ENCODE measurements at regions not wholly inside any gene's neighbourhood (a gene's known extent, or its start where the extent isn't known, plus 50 kb on each side); places are given as distances from the start of the nearest gene placed in this dataset.

DNA sequence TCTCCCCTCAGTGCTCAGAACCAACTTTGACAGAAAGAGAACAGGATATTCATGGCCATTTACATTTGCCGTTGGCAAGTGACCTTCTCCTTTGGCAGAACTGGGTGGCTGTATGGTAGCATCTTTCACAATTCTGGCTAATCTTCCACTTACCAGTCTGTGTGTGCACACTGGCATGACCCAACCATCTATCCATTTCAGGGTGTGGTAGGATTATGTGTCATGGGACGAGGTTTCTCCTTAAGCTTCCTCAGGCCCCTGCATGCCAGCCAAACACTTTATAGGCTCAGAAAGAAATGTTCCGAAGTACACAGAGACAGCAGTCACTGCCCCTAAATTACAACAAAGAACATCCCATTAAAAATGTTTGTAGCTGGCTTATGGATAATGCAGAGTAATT is 497.1 kb downstream of the NFIB start:
- no peak for TF ChIP-seq CTCF (conservative IDR thresholded peaks at IDR 0.05)
- no peak overlapping the region for H3K27ac ChIP-seq

GRCh38 chr9:13814647-13815400 is 499.1 kb downstream of the NFIB start:
- no peak overlapping the region for H3K27ac ChIP-seq
- TF ChIP-seq CTCF (conservative IDR thresholded peaks at IDR 0.05), result no peak

GRCh38 chr9:13811876-13812275 is 502.1 kb downstream of the NFIB start:
- no peak overlapping the region for H3K27ac ChIP-seq
- no peak for TF ChIP-seq CTCF (conservative IDR thresholded peaks at IDR 0.05)

DNA sequence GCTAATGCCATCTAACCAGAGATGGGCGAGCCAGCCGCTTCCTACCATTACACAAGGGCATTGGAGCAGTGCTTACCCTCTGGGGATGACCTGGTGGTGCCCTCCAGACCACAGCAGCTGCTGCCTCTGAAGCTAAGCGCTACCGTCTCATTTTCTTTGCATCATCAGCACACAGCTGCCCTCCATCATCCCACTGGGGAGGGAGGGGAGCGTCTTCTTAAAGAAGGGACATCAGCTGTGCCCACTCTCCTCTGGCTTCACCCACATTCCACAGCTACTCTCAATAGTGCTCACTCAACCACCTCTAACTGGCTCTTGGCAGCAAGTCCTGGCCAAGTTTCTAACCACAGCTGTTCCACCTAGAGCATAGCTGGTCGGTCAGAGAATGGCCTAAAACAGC is 503.4 kb downstream of the NFIB start:
- no peak overlapping the region for H3K27ac ChIP-seq

DNA sequence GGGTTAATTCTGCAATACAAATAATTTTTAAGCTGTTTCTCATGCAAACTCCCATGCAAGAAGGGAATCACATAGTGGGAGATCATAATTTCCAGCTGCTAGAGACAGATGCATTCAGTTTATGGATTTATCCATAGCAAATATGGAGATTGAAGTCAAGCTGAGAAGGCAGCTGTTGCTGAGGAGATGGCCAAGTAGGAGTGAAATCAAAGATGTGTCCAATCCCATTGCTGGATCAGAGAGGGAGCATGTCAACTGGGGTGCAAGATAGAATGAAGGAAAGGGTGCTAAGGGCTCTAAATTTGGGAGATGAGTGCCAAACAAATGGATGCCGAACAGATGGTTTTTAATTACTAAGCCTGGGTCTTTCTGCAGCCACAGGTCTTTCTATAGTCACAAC is 504.5 kb downstream of the NFIB start:
- no peak overlapping the region for H3K27ac ChIP-seq
- no peak for TF ChIP-seq CTCF (conservative IDR thresholded peaks at IDR 0.05)

More for the DNA sequence above, 503.4 kb downstream of the NFIB start:
- no peak for TF ChIP-seq CTCF (conservative IDR thresholded peaks at IDR 0.05)

DNA sequence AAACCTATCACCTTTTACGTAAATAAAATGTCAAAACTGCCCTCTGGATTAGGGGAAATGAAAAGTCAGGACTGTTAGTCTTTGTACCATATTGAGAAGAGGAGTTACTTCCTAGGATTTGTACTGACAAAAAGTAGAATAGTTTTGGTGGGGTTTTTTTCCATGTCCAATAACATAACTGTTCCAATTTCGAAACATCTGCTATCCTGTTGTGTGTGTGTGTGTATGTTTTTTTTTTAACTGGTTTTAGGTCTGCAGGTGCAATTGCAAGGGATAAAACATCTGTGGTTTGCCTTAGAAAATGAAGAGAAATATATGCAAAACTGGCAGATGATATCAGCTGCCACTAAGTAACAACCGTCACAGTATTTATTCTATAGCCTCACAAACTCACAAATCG is 506.8 kb downstream of the NFIB start:
- no peak for TF ChIP-seq CTCF (conservative IDR thresholded peaks at IDR 0.05)
- no peak overlapping the region for H3K27ac ChIP-seq

- no peak overlapping the region for H3K27ac ChIP-seq
- no peak for TF ChIP-seq CTCF (conservative IDR thresholded peaks at IDR 0.05)
These were observed 507.2 kb downstream of the NFIB start for GRCh38 chr9:13806714-13807113.
